RWPE2 (cell line): ENCODE measurements at regions not wholly inside any gene's neighbourhood (a gene's known extent, or its start where the extent isn't known, plus 50 kb on each side); places are given as distances from the start of the nearest gene placed in this dataset.
A peak's percentile ranks its signal among the peaks of the same experiment; 100 is the strongest.

Source experiments
- ATAC-seq: fragments of 200-7000 bp; cut with Tn5 transposase; 3 replicates; pipeline ENCODE4 v1.9.1; 2021; ENCODE audit warnings: low read depth
- DNase-seq: peaks from one replicate; pipeline ENCODE4 v3.0.0-alpha.2; 2020; ENCODE audit warnings: low spot score
- H3K27ac ChIP-seq: fragments of 450-650 bp; 2 replicates; pipeline ENCODE4 v1.5.1; 2017; ENCODE audit warnings: mild to moderate bottlenecking; ENCODE audit not compliant: poor library complexity, severe bottlenecking
- H3K27me3 ChIP-seq: fragments of 250-450 bp; sonication (Bioruptor Pico); 2 replicates; pipeline ENCODE4 v1.5.1; 2021; ENCODE audit warnings: mild to moderate bottlenecking, moderate library complexity; ENCODE audit not compliant: insufficient read depth, poor library complexity, severe bottlenecking
- H3K36me3 ChIP-seq: fragments of 250-450 bp; sonication (Bioruptor Pico); 2 replicates; pipeline ENCODE4 v1.5.1; 2020; ENCODE audit warnings: low read depth, mild to moderate bottlenecking, moderate library complexity
- H3K4me1 ChIP-seq: fragments of 250-450 bp; sonication (Bioruptor Pico); 2 replicates; pipeline ENCODE4 v1.5.1; 2021; ENCODE audit warnings: mild to moderate bottlenecking, moderate library complexity; ENCODE audit not compliant: insufficient read depth, poor library complexity, severe bottlenecking
- H3K4me3 ChIP-seq: fragments of 250-450 bp; sonication (Bioruptor Pico); 2 replicates; pipeline ENCODE4 v1.5.1; 2021; ENCODE audit warnings: mild to moderate bottlenecking, moderate library complexity; ENCODE audit not compliant: severe bottlenecking
- H3K9me3 ChIP-seq: fragments of 250-450 bp; sonication (Bioruptor Pico); 2 replicates; pipeline ENCODE4 v1.5.1; 2021; ENCODE audit warnings: mild to moderate bottlenecking, moderate library complexity; ENCODE audit not compliant: severe bottlenecking
- CTCF ChIP-seq: fragments of 450-650 bp; IDR thresholded peaks from one replicate; pipeline ENCODE4 v1.5.1; 2017; ENCODE audit warnings: mild to moderate bottlenecking, moderate library complexity; ENCODE audit not compliant: poor library complexity, severe bottlenecking

GRCh38 chrY:17067307-17067706 lies 812.7 kb downstream of the CDY2B start:
- no peaks in the 10 kb centered on the region for H3K27me3 ChIP-seq
- H3K27ac ChIP-seq, result peak overlapping the region; percentile 53
- DNase-seq (no peak), ATAC-seq (peak; percentile 97)
- no peaks in the 10 kb centered on the region for H3K9me3 ChIP-seq
- H3K4me1 ChIP-seq, result peaks cover 21% of the 10 kb centered on the region
- no peak for TF ChIP-seq CTCF
- no peaks in the 10 kb centered on the region for H3K36me3 ChIP-seq
- no peak overlapping the region for H3K4me3 ChIP-seq

GRCh38 chrY:17053041-17053440 lies 827.0 kb downstream of the CDY2B start:
- H3K9me3 ChIP-seq, result no peaks in the 10 kb centered on the region
- no peak for TF ChIP-seq CTCF
- no peaks in the 10 kb centered on the region for H3K36me3 ChIP-seq
- peaks cover 6% of the 10 kb centered on the region for H3K4me1 ChIP-seq
- ATAC-seq, result no peak
- no peak overlapping the region for H3K4me3 ChIP-seq
- DNase-seq, result no peak
- H3K27me3 ChIP-seq, result no peaks in the 10 kb centered on the region
- H3K27ac ChIP-seq, result no peak overlapping the region

- ATAC-seq (no peak), DNase-seq (no peak)
- no peaks in the 10 kb centered on the region for H3K9me3 ChIP-seq
- H3K4me3 ChIP-seq, result no peak overlapping the region
- H3K27me3 ChIP-seq, result no peaks in the 10 kb centered on the region
- TF ChIP-seq CTCF, result no peak
- H3K4me1 ChIP-seq, result peaks cover 31% of the 10 kb centered on the region
- H3K27ac ChIP-seq, result no peak overlapping the region
- no peaks in the 10 kb centered on the region for H3K36me3 ChIP-seq
Measured at GRCh38 chrY:17050374-17050773, 829.6 kb downstream of the CDY2B start.

GRCh38 chrY:17045124-17045523 lies 834.9 kb downstream of the CDY2B start:
- TF ChIP-seq CTCF, result no peak
- ATAC-seq (peak; percentile 77), DNase-seq (no peak)
- Histone ChIP-seq H3K4me3 (no peak overlapping the region), H3K4me1 (peaks cover 37% of the 10 kb centered on the region), H3K9me3 (no peaks in the 10 kb centered on the region), H3K27ac (peak overlapping the region; percentile 91), H3K36me3 (no peaks in the 10 kb centered on the region), H3K27me3 (no peaks in the 10 kb centered on the region)

- Histone ChIP-seq H3K4me3 (no peak overlapping the region), H3K4me1 (peaks cover 37% of the 10 kb centered on the region), H3K9me3 (no peaks in the 10 kb centered on the region), H3K27ac (peak overlapping the region; percentile 91), H3K27me3 (no peaks in the 10 kb centered on the region), H3K36me3 (no peaks in the 10 kb centered on the region)
- ATAC-seq (no peak), DNase-seq (no peak)
- TF ChIP-seq CTCF, result no peak
Measured at GRCh38 chrY:17044723-17045122, 835.3 kb downstream of the CDY2B start.
